ENCODE measurements at regions not wholly inside any gene's neighbourhood (a gene's known extent, or its start where the extent isn't known, plus 50 kb on each side); places are given as distances from the start of the nearest gene placed in this dataset.

DNA sequence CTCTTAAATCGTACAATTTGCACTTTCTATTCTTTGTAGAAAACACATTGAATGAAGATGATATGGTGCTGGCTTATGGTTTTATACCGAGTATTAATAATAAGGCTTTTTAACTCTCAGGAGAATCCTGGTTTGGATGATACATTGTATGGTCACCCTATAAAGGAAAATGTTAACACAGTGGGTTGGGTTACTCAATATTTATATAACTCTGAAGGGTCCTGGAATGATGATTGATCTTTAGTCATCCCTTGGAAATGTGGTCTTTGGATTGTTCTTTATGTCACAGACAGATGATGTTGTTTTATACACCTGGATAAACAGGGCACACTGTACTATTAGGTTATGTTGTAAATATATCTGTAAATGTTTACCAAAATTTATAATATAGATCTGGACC lies 496.2 kb upstream of the NDST4 start:
- TF ChIP-seq, protein P1, sequence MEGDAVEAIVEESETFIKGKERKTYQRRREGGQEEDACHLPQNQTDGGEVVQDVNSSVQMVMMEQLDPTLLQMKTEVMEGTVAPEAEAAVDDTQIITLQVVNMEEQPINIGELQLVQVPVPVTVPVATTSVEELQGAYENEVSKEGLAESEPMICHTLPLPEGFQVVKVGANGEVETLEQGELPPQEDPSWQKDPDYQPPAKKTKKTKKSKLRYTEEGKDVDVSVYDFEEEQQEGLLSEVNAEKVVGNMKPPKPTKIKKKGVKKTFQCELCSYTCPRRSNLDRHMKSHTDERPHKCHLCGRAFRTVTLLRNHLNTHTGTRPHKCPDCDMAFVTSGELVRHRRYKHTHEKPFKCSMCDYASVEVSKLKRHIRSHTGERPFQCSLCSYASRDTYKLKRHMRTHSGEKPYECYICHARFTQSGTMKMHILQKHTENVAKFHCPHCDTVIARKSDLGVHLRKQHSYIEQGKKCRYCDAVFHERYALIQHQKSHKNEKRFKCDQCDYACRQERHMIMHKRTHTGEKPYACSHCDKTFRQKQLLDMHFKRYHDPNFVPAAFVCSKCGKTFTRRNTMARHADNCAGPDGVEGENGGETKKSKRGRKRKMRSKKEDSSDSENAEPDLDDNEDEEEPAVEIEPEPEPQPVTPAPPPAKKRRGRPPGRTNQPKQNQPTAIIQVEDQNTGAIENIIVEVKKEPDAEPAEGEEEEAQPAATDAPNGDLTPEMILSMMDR (tag by site-specific recombination; IDR thresholded peaks at IDR 0.05), result no peak
- no peak for TF ChIP-seq ZNF274 (IDR thresholded peaks at IDR 0.05; ENCODE audit: low read length)
- no peak for TF ChIP-seq ZNF274 (tag by site-specific recombination; IDR thresholded peaks at IDR 0.05; ENCODE audit: borderline replicate concordance)
- no peak for TF ChIP-seq YY1 (tag by site-specific recombination; IDR thresholded peaks at IDR 0.05)
- TF ChIP-seq SP3 (tag by site-specific recombination; IDR thresholded peaks at IDR 0.05), result no peak
- no peak for TF ChIP-seq KLF1 (tag by site-specific recombination; IDR thresholded peaks at IDR 0.05)
